Fibroblast of villous mesenchyme (primary cell): ENCODE measurements at regions not wholly inside any gene's neighbourhood (a gene's known extent, or its start where the extent isn't known, plus 50 kb on each side); places are given as distances from the start of the nearest gene placed in this dataset.
"Not testable (repeated sequence)": the region's sequence is repeated elsewhere in the genome, so short reads cannot be mapped to it uniquely, and the experiment has no call there.

Experiments used
- DNase-seq: peaks from one replicate; pipeline ENCODE4 v3.0.0-alpha.2; 2010; ENCODE audit warnings: low read depth
- H3K4me3 ChIP-seq: 2 replicates; pipeline ENCODE4 v1.5.1; 2011; ENCODE audit warnings: low read depth, mild to moderate bottlenecking, low read length
- CTCF ChIP-seq: IDR thresholded peaks from 2 replicates; pipeline ENCODE4 v1.5.1; 2012; ENCODE audit warnings: low read depth, mild to moderate bottlenecking, low read length; ENCODE audit not compliant: insufficient read depth

DNA sequence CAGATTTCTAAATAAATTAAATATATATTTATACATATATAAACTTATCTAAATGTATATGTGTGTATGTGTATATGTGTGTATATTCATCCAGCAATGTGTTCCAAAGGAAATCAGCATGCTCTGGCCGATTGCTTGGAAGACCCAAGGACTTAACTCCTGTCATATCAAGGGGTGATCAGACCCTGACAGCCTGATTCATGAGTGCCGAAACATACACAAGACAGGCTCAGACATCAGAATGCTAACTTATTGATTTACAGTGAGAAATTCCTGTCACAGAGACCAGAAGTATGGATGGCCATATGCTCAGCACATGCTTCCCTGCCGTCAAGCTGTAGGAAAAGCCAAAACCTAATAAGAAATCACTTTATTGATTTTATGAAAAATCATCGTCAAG lies 545.1 kb upstream of the NR5A2 start:
- TF ChIP-seq CTCF = no peak
- no peak overlapping the region for H3K4me3 ChIP-seq
- DNase-seq = no peak

GRCh38 chr1:199489594-199489993 lies 537.9 kb upstream of the NR5A2 start:
- DNase-seq = no peak
- no peak for TF ChIP-seq CTCF
- no peak overlapping the region for H3K4me3 ChIP-seq

GRCh38 chr1:199490769-199491527 lies 536.6 kb upstream of the NR5A2 start:
- H3K4me3 ChIP-seq = no peak overlapping the region
- peak; percentile 14 for DNase-seq
- TF ChIP-seq CTCF = no peak

DNA sequence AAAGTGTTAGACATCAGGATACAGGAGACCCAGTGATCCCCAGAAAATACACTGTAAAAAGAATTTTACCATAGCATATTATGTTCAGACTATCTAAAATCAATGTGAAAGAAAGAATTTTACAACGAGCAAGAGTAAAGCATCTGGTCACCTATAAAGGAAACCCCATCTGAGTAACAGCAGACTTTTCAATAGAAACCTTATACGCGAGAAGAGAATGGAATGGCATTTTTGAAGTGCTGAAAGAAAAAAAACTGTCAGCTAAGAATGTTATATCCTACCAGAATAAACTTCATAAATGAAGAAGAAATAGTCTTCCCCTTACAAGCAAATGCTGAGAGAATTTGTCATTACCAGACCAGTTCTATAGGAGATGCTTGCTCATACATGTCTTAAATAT lies 532.1 kb upstream of the NR5A2 start:
- no peak overlapping the region for H3K4me3 ChIP-seq
- no peak for TF ChIP-seq CTCF
- DNase-seq = no peak

DNA sequence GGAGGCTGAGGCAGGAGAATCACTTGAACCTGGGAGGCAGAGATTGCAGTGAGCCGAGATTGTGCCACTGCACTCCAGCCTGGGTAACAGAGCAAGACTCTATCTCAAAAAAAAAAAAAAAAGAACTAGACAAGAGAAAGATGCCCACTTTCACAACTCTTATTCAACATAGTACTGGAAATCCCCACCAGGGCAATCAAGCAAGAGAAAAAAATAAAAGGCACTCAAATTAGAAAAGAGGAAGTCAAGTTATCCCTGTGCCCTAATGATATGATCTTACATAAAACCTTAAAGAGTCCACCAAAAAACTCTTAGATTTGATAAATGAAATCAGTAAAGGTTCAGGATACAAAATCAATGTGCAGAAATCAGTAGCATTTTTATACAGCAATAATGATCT lies 528.7 kb upstream of the NR5A2 start:
- DNase-seq, H3K4me3 ChIP-seq: not testable (repeated sequence)

GRCh38 chr1:199508072-199508471 lies 519.4 kb upstream of the NR5A2 start:
- H3K4me3 ChIP-seq = no peak overlapping the region
- TF ChIP-seq CTCF = no peak
- DNase-seq = no peak

- H3K4me3 ChIP-seq = no peak overlapping the region
- no peak for TF ChIP-seq CTCF
- no peak for DNase-seq
Observed at GRCh38 chr1:199508653-199509052, 518.9 kb upstream of the NR5A2 start.
